HepG2 (cell line): ENCODE measurements at regions not wholly inside any gene's neighbourhood (a gene's known extent, or its start where the extent isn't known, plus 50 kb on each side); places are given as distances from the start of the nearest gene placed in this dataset.

Experiments
- ADNP ChIP-seq: sonication (generic); formaldehyde crosslinking; IDR thresholded peaks from 2 replicates; pipeline ENCODE4 v1.4.0; 2020; ENCODE audit warnings: missing genetic modification reagents
- ARID3A ChIP-seq: IDR thresholded peaks from 2 replicates; pipeline ENCODE4 v1.6.1; 2012; ENCODE audit warnings: low read depth, low read length, improper control_type of control experiment
- ATF5 ChIP-seq: sonication (generic); formaldehyde crosslinking; IDR thresholded peaks from 2 replicates; pipeline ENCODE4 v1.4.0; 2020; ENCODE audit warnings: mild to moderate bottlenecking, low read depth, missing genetic modification reagents
- DRAP1 ChIP-seq: IDR thresholded peaks from 2 replicates; pipeline ENCODE4 v1.6.1; 2016; ENCODE audit warnings: missing genetic modification reagents, missing compliant biosample characterization
- E2F2 ChIP-seq: sonication (generic); formaldehyde crosslinking; IDR thresholded peaks from 2 replicates; pipeline ENCODE4 v1.4.0; 2020; ENCODE audit warnings: missing genetic modification reagents, borderline replicate concordance
- HMGA1 ChIP-seq: sonication (generic); formaldehyde crosslinking; conservative IDR thresholded peaks from 2 replicates; pipeline ENCODE4 v1.4.0; 2020; ENCODE audit warnings: missing genetic modification reagents
- HNRNPUL1 ChIP-seq: fragments of 200-400 bp; formaldehyde crosslinking; IDR thresholded peaks from 2 replicates; pipeline ENCODE4 v1.6.1; 2017; ENCODE audit warnings: low read depth, mild to moderate bottlenecking, low read length, moderate library complexity
- JDP2 ChIP-seq: sonication (generic); formaldehyde crosslinking; IDR thresholded peaks from 2 replicates; pipeline ENCODE4 v1.8.1; 2022; ENCODE audit warnings: missing genetic modification reagents, borderline replicate concordance
- MEIS2 ChIP-seq: sonication (generic); formaldehyde crosslinking; IDR thresholded peaks from 2 replicates; pipeline ENCODE4 v1.9.0; 2021; ENCODE audit warnings: mild to moderate bottlenecking, missing genetic modification reagents
- MLLT10 ChIP-seq: sonication (generic); formaldehyde crosslinking; IDR thresholded peaks from 2 replicates; pipeline ENCODE4 v1.4.0; 2020; ENCODE audit warnings: missing genetic modification reagents
- MXD4 ChIP-seq: IDR thresholded peaks from 2 replicates; pipeline ENCODE4 v1.6.1; 2016; ENCODE audit warnings: mild to moderate bottlenecking, missing biosample characterization, missing genetic modification reagents
- MXI1 ChIP-seq: IDR thresholded peaks from 3 replicates; pipeline ENCODE4 v1.6.1; 2012; ENCODE audit warnings: low read depth, low read length, inconsistent platforms, borderline replicate concordance
- MYPOP ChIP-seq: sonication (generic); formaldehyde crosslinking; IDR thresholded peaks from 2 replicates; pipeline ENCODE4 v1.8.1; 2023; ENCODE audit warnings: mild to moderate bottlenecking, moderate library complexity, missing genetic modification reagents
- RXRA ChIP-seq: sonication (generic); formaldehyde crosslinking; IDR thresholded peaks from 2 replicates; pipeline ENCODE4 v1.5.1; 2020; ENCODE audit warnings: missing genetic modification reagents
- SMARCE1 ChIP-seq: fragments of 450-650 bp; IDR thresholded peaks from 2 replicates; pipeline ENCODE4 v1.6.1; 2017; ENCODE audit warnings: borderline replicate concordance
- TBL1XR1 ChIP-seq: fragments of 150-350 bp; IDR thresholded peaks from 2 replicates; pipeline ENCODE4 v1.6.1; 2014; ENCODE audit warnings: borderline replicate concordance, low read length; ENCODE audit not compliant: partially characterized antibody
- TEAD2 ChIP-seq: sonication (generic); formaldehyde crosslinking; IDR thresholded peaks from 2 replicates; pipeline ENCODE4 v1.9.0; 2021; ENCODE audit warnings: missing genetic modification reagents
- ZNF362 ChIP-seq: sonication (generic); formaldehyde crosslinking; IDR thresholded peaks from 2 replicates; pipeline ENCODE4 v1.4.0; 2020; ENCODE audit warnings: missing genetic modification reagents, mild to moderate bottlenecking, borderline replicate concordance
- ZNF660 ChIP-seq: sonication (generic); formaldehyde crosslinking; IDR thresholded peaks from 2 replicates; pipeline ENCODE4 v1.5.1; 2020; ENCODE audit warnings: mild to moderate bottlenecking, low read depth, missing genetic modification reagents, borderline replicate concordance
- ZNF770 ChIP-seq: sonication (generic); formaldehyde crosslinking; IDR thresholded peaks from 2 replicates; pipeline ENCODE4 v1.5.0; 2020; ENCODE audit warnings: mild to moderate bottlenecking, missing genetic modification reagents
- ZNF780A ChIP-seq: sonication (generic); formaldehyde crosslinking; IDR thresholded peaks from 2 replicates; pipeline ENCODE4 v1.8.0; 2022; ENCODE audit warnings: mild to moderate bottlenecking, missing genetic modification reagents, moderate library complexity
- ZNF841 ChIP-seq: sonication (generic); formaldehyde crosslinking; IDR thresholded peaks from 2 replicates; pipeline ENCODE4 v1.8.1; 2023; ENCODE audit warnings: missing genetic modification reagents, borderline replicate concordance

- TF ChIP-seq ARID3A (peak; percentile 82), HNRNPUL1 (no peak), JDP2 (CRISPR knock-in tag) (no peak), ATF5 (CRISPR knock-in tag) (no peak), ZNF660 (no peak), TBL1XR1 (no peak), MXI1 (peak; percentile 17; the same call in 1 of the 3 replicates), TEAD2 (CRISPR knock-in tag) (no peak), MEIS2 (CRISPR knock-in tag) (peak; percentile 80), ZNF362 (CRISPR knock-in tag) (no peak), ZNF770 (CRISPR knock-in tag) (no peak), ADNP (CRISPR knock-in tag) (no peak), MLLT10 (CRISPR knock-in tag) (no peak), MXD4 (CRISPR knock-in tag) (no peak; the same call in 1 of the 2 replicates), DRAP1 (CRISPR knock-in tag) (peak; percentile 81), MYPOP (CRISPR knock-in tag) (peak; percentile 54; the same call in 1 of the 2 replicates), SMARCE1 (no peak), E2F2 (CRISPR knock-in tag) (no peak), RXRA (CRISPR knock-in tag) (peak; percentile 87; the same call in 1 of the 2 replicates), ZNF841 (CRISPR knock-in tag) (no peak), HMGA1 (CRISPR knock-in tag) (no peak), ZNF780A (CRISPR knock-in tag) (no peak)
Measured at GRCh38 chr5:38148021-38148625, 110.2 kb upstream of the EGFLAM start (continued).
